HCT116 (cell line): ENCODE measurements at regions not wholly inside any gene's neighbourhood (a gene's known extent, or its start where the extent isn't known, plus 50 kb on each side); places are given as distances from the start of the nearest gene placed in this dataset.

ENCODE experiments used
- ATAC-seq: fragments of 200-7000 bp; cut with Tn5 transposase; 2 replicates; pipeline ENCODE4 v1.9.1; 2020; ENCODE audit warnings: mild to moderate bottlenecking, moderate library complexity
- BruUV-seq: library from RNA; stranded (reverse); fragments of 400-500 nt; replicated peaks from 2 replicates; lab custom pipeline; 2021; lab: Mats Ljungman, UMichigan
- CTCF ChIA-PET: fragments of 300-600 bp; sonication (Branson Sonifier 250); formaldehyde crosslinking; loops from one replicate; lab custom pipeline; 2021; ENCODE audit warnings: antibody characterized with exemption; lab: Charles Lee
- POLR2A ChIA-PET: fragments of 300-600, 350-600 bp; sonication (Branson Sonifier 250); formaldehyde crosslinking; loops from one replicate; lab custom pipeline; 2021; ENCODE audit warnings: antibody characterized with exemption; lab: Charles Lee
- RAD21 ChIA-PET, 2 experiments: fragments of 300-600 bp; sonication (Branson Sonifier 250); formaldehyde crosslinking; loops; one replicate each; lab custom pipeline; 2023; ENCODE audit warnings: low total read pairs in 2 of 2; ENCODE audit not compliant: uncharacterized antibody in 2 of 2, unreplicated experiment in 2 of 2, low non-redundant PET in 1 of 2; lab: Charles Lee
- DNase-seq: peaks from one replicate; pipeline ENCODE4 v3.0.0-alpha.2; 2010; ENCODE audit warnings: low read depth, low spot score
- H2AFZ ChIP-seq: fragments of 200-600 bp; shearing (Covaris generic), sonication (generic); 2 replicates; pipeline ENCODE4 v1.6.1; 2017; ENCODE audit warnings: low read depth, mixed run types, mixed read lengths, antibody characterized with exemption, low read length; ENCODE audit not compliant: poor library complexity, severe bottlenecking
- H3K27ac ChIP-seq: 2 replicates; pipeline ENCODE4 v1.5.1; 2012; ENCODE audit warnings: low read depth, low read length
- H3K27me3 ChIP-seq: fragments of 200-600 bp; sonication (generic); 2 replicates; pipeline ENCODE4 v1.6.1; 2016; ENCODE audit warnings: mixed run types, low read length, mixed read lengths; ENCODE audit not compliant: insufficient read depth
- H3K36me3 ChIP-seq, 2 experiments: fragments of 200-500 bp in 1 of 2; fragments of 200-600 bp in 1 of 2; sonication (Bioruptor generic) in 1 of 2; sonication (generic) in 1 of 2; 2 replicates each; pipeline versions ENCODE4 v1.5.1 to v1.6.1; 2014 to 2016; ENCODE audit warnings: low read length in 2 of 2, inconsistent platforms in 1 of 2, mixed read lengths in 1 of 2, mixed run types in 1 of 2; ENCODE audit not compliant: insufficient read depth in 2 of 2, control insufficient read depth in 1 of 2
- H3K4me1 ChIP-seq, 2 experiments: fragments of 200-600 bp in 1 of 2; sonication (generic) in 1 of 2; 2 replicates each; pipeline versions ENCODE4 v1.5.1 to v1.6.1; 2012 to 2017; ENCODE audit warnings: low read length in 2 of 2, inconsistent platforms in 1 of 2, mild to moderate bottlenecking in 1 of 2, mixed read lengths in 1 of 2, mixed run types in 1 of 2, moderate library complexity in 1 of 2; ENCODE audit not compliant: insufficient read depth in 2 of 2, control insufficient read depth in 1 of 2
- H3K4me2 ChIP-seq: fragments of 200-600 bp; sonication (generic); 2 replicates; pipeline ENCODE4 v1.6.1; 2017; ENCODE audit warnings: mixed run types, low read length, mixed read lengths
- H3K4me3 ChIP-seq, 2 experiments: fragments of 200-600 bp in 1 of 2; sonication (generic) in 1 of 2; replicated peaks in 1 of 2; 2 replicates each; pipeline ENCODE4 v1.5.1; 2011 to 2016; ENCODE audit warnings: low read length in 2 of 2, control low read depth in 1 of 2, low read depth in 1 of 2, mild to moderate bottlenecking in 1 of 2, mixed read lengths in 1 of 2, mixed run types in 1 of 2
- H3K79me2 ChIP-seq: fragments of 200-600 bp; sonication (generic); 2 replicates; pipeline ENCODE4 v1.6.1; 2017; ENCODE audit warnings: mild to moderate bottlenecking, mixed run types, low read length, moderate library complexity, mixed read lengths; ENCODE audit not compliant: insufficient read depth
- H3K9ac ChIP-seq: fragments of 200-600 bp; sonication (generic); 2 replicates; pipeline ENCODE4 v1.6.1; 2016; ENCODE audit warnings: low read length, mixed read lengths
- H3K9me2 ChIP-seq: fragments of 200-600 bp; sonication (generic), shearing (Covaris generic); 2 replicates; pipeline ENCODE4 v1.6.1; 2017; ENCODE audit warnings: mixed run types, mild to moderate bottlenecking, moderate library complexity; ENCODE audit not compliant: insufficient read depth
- H3K9me3 ChIP-seq, 2 experiments: fragments of 200-500 bp in 1 of 2; fragments of 200-600 bp in 1 of 2; sonication (Bioruptor generic) in 1 of 2; sonication (generic) in 1 of 2; 2 replicates each; pipeline ENCODE4 v1.6.1; 2014 to 2017; ENCODE audit warnings: low read length in 2 of 2, mixed read lengths in 2 of 2, inconsistent platforms in 1 of 2, low read depth in 1 of 2, mild to moderate bottlenecking in 1 of 2, mixed run types in 1 of 2, moderate library complexity in 1 of 2; ENCODE audit not compliant: control insufficient read depth in 1 of 2, insufficient read depth in 1 of 2
- H4K20me1 ChIP-seq: fragments of 200-600 bp; sonication (generic), shearing (Covaris generic); 2 replicates; pipeline ENCODE4 v1.6.1; 2017; ENCODE audit warnings: mixed run types, mild to moderate bottlenecking, moderate library complexity; ENCODE audit not compliant: insufficient read depth
- CBX3 ChIP-seq: IDR thresholded peaks from 2 replicates; pipeline ENCODE4 v1.6.1; 2012; ENCODE audit warnings: low read depth
- EGR1 ChIP-seq: IDR thresholded peaks from 2 replicates; pipeline ENCODE4 v1.6.1; 2012; ENCODE audit warnings: low read depth
- ELF1 ChIP-seq: IDR thresholded peaks from 2 replicates; pipeline ENCODE4 v1.6.1; 2012; ENCODE audit warnings: low read depth, borderline replicate concordance
- EZH2 ChIP-seq: fragments of 200-600 bp; sonication (generic); IDR thresholded peaks from 2 replicates; pipeline ENCODE4 v1.6.1; 2017; ENCODE audit warnings: antibody characterized with exemption, mixed run types
- EZH2phosphoT487 ChIP-seq: fragments of 200-600 bp; IDR thresholded peaks from 2 replicates; pipeline ENCODE4 v1.6.1; 2018; ENCODE audit warnings: antibody characterized with exemption, borderline replicate concordance
- FOSL1 ChIP-seq: IDR thresholded peaks from 2 replicates; pipeline ENCODE4 v1.6.1; 2012; ENCODE audit warnings: low read depth
- MAX ChIP-seq: IDR thresholded peaks from 2 replicates; pipeline ENCODE4 v1.6.1; 2012
- POLR2A ChIP-seq: IDR thresholded peaks from 2 replicates; pipeline ENCODE4 v1.7.0; 2011; ENCODE audit warnings: borderline replicate concordance; ENCODE audit not compliant: insufficient read depth, insufficient read length; ENCODE audit errors: extremely low read depth
- POLR2AphosphoS5 ChIP-seq: IDR thresholded peaks from 2 replicates; pipeline ENCODE4 v1.6.1; 2011; ENCODE audit warnings: mild to moderate bottlenecking, low read depth, low read length, moderate library complexity
- SIN3A ChIP-seq: IDR thresholded peaks from 2 replicates; pipeline ENCODE4 v1.6.1; 2012; ENCODE audit warnings: low read depth
- SP1 ChIP-seq: IDR thresholded peaks from 2 replicates; pipeline ENCODE4 v1.6.1; 2012; ENCODE audit warnings: low read depth
- SRF ChIP-seq: IDR thresholded peaks from 2 replicates; pipeline ENCODE4 v1.6.1; 2012; ENCODE audit warnings: low read depth
- TCF7L2 ChIP-seq: IDR thresholded peaks from 2 replicates; pipeline ENCODE4 v1.7.0; 2011; ENCODE audit warnings: borderline replicate concordance, inconsistent platforms; ENCODE audit not compliant: insufficient read depth, insufficient read length; ENCODE audit errors: extremely low read depth
- YY1 ChIP-seq: IDR thresholded peaks from 2 replicates; pipeline ENCODE4 v1.6.1; 2011; ENCODE audit warnings: low read length, low read depth, moderate library complexity, mild to moderate bottlenecking; ENCODE audit not compliant: insufficient replicate concordance; ENCODE audit errors: extremely low read depth
- ZBTB33 ChIP-seq: IDR thresholded peaks from 2 replicates; pipeline ENCODE4 v1.6.1; 2011; ENCODE audit warnings: mild to moderate bottlenecking, low read length, moderate library complexity; ENCODE audit not compliant: insufficient replicate concordance; ENCODE audit errors: extremely low read depth
- ZFX ChIP-seq: fragments of 450-650 bp; IDR thresholded peaks from 2 replicates; pipeline ENCODE4 v1.6.1; 2017
- intact Hi-C: fragments of 100-400 bp; cut with micrococcal nuclease; formaldehyde crosslinking; loops from 2 replicates; pipeline ENCODE4 v1.10.0; 2022
- TF ChIP-seq, protein P1 (sequence below): IDR thresholded peaks from 2 replicates; pipeline ENCODE4 v1.6.1; 2012
- TF ChIP-seq, protein P2 (sequence below): IDR thresholded peaks from 2 replicates; pipeline ENCODE4 v1.6.1; 2012; ENCODE audit warnings: low read depth

DNA sequence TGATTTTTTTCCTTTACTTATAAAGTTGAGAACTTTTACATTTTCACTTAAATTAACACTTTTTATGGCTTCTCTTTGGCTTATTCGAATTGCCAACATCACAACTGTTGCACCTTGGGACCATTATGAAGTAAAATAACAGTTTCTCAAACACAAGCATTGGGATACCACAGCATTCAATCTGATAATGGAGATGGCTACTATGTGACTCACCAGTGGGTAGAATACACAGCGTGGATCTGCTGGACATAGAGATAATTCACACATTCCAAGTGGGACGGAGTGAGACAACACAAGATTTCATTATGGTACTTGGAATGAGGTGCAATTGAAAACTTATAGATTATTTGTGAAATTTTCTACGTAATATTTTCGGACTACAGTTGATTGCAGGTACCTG, 68.0 kb downstream of the ADAMTS1 start:
- ChIA-PET RAD21 (no interaction called here), POLR2A (no interaction called here), CTCF (no interaction called here)
- intact Hi-C loops, result no loop called here
- Histone ChIP-seq H3K9me3 (peaks cover 5 to 26% of the 10 kb centered on the region in 2 experiments; a peak in 3 of 4 replicates), H3K27me3 (no peaks in the 10 kb centered on the region), H3K4me1 (no peaks in the 10 kb centered on the region), H3K9me2 (no peaks in the 10 kb centered on the region), H3K79me2 (no peaks in the 10 kb centered on the region), H3K27ac (no peak overlapping the region), H3K36me3 (no peaks in the 10 kb centered on the region), H3K4me2 (no peak overlapping the region), H3K4me3 (no peak overlapping the region), H2AFZ (no peak overlapping the region), H3K9ac (no peak overlapping the region), H4K20me1 (no peaks in the 10 kb centered on the region)
- no peak for TF ChIP-seq ELF1
- TF ChIP-seq POLR2A, result no peak
- no peak for TF ChIP-seq CBX3
- no peak for TF ChIP-seq EZH2
- no peak for TF ChIP-seq SRF
- no peak for TF ChIP-seq SP1
- no peak for TF ChIP-seq ZBTB33
- no peak for TF ChIP-seq TCF7L2
- TF ChIP-seq, protein P1, sequence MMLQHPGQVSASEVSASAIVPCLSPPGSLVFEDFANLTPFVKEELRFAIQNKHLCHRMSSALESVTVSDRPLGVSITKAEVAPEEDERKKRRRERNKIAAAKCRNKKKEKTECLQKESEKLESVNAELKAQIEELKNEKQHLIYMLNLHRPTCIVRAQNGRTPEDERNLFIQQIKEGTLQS, result no peak
- TF ChIP-seq FOSL1, result no peak
- TF ChIP-seq POLR2AphosphoS5, result no peak
- TF ChIP-seq SIN3A, result no peak
- TF ChIP-seq, protein P2, sequence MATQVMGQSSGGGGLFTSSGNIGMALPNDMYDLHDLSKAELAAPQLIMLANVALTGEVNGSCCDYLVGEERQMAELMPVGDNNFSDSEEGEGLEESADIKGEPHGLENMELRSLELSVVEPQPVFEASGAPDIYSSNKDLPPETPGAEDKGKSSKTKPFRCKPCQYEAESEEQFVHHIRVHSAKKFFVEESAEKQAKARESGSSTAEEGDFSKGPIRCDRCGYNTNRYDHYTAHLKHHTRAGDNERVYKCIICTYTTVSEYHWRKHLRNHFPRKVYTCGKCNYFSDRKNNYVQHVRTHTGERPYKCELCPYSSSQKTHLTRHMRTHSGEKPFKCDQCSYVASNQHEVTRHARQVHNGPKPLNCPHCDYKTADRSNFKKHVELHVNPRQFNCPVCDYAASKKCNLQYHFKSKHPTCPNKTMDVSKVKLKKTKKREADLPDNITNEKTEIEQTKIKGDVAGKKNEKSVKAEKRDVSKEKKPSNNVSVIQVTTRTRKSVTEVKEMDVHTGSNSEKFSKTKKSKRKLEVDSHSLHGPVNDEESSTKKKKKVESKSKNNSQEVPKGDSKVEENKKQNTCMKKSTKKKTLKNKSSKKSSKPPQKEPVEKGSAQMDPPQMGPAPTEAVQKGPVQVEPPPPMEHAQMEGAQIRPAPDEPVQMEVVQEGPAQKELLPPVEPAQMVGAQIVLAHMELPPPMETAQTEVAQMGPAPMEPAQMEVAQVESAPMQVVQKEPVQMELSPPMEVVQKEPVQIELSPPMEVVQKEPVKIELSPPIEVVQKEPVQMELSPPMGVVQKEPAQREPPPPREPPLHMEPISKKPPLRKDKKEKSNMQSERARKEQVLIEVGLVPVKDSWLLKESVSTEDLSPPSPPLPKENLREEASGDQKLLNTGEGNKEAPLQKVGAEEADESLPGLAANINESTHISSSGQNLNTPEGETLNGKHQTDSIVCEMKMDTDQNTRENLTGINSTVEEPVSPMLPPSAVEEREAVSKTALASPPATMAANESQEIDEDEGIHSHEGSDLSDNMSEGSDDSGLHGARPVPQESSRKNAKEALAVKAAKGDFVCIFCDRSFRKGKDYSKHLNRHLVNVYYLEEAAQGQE, result no peak
- TF ChIP-seq YY1, result no peak
- TF ChIP-seq ZFX, result no peak
- no peak for TF ChIP-seq EGR1
- TF ChIP-seq EZH2phosphoT487, result no peak
- no peak for TF ChIP-seq MAX
- BruUV-seq, result no TSS peak
- DNase-seq (no peak), ATAC-seq (no peak)
